ENCODE measurements at regions not wholly inside any gene's neighbourhood (a gene's known extent, or its start where the extent isn't known, plus 50 kb on each side); places are given as distances from the start of the nearest gene placed in this dataset.

- TF ChIP-seq CTCF (IDR thresholded peaks at IDR 0.05; ENCODE audit: low read depth, low read length): no peak
- DNase-seq (ENCODE audit: low read depth, low spot score): no peak
- Histone ChIP-seq H3K27me3 (ENCODE audit: control insufficient read depth, insufficient read depth, low read length) (no peaks in the 10 kb centered on the region), H3K9me3 (ENCODE audit: control insufficient read depth, insufficient read depth, low read length) (no peaks in the 10 kb centered on the region), H3K4me3 (ENCODE audit: low read depth, low read length) (no peak overlapping the region), H3K27ac (ENCODE audit: low read depth, low read length) (no peak overlapping the region)
- ChIA-PET POLR2A (no interaction called here), CTCF (no interaction called here)
Observed at GRCh38 chr22:42198226-42198625, 67.6 kb upstream of the CYP2D6 start.

GRCh38 chr22:42196454-42196853, 65.8 kb upstream of the CYP2D6 start:
- TF ChIP-seq CTCF (IDR thresholded peaks at IDR 0.05; ENCODE audit: low read depth, low read length): no peak
- DNase-seq (ENCODE audit: low read depth, low spot score): no peak
- POLR2A ChIA-PET: no interaction called here
- CTCF ChIA-PET: interaction anchor here (1.2 kb wide), 1 partner anchor 231 kb away, joined by 3 read pairs; no protein-coding TSS in a partner anchor
- no peak overlapping the region for H3K27ac ChIP-seq (ENCODE audit: low read depth, low read length)
- no peak overlapping the region for H3K4me3 ChIP-seq (ENCODE audit: low read depth, low read length)
- no peaks in the 10 kb centered on the region for H3K9me3 ChIP-seq (ENCODE audit: control insufficient read depth, insufficient read depth, low read length)
- H3K27me3 ChIP-seq (ENCODE audit: control insufficient read depth, insufficient read depth, low read length): no peaks in the 10 kb centered on the region

- Histone ChIP-seq H3K27me3 (ENCODE audit: control insufficient read depth, insufficient read depth, low read length) (no peaks in the 10 kb centered on the region), H3K9me3 (ENCODE audit: control insufficient read depth, insufficient read depth, low read length) (no peaks in the 10 kb centered on the region), H3K27ac (ENCODE audit: low read depth, low read length) (no peak overlapping the region), H3K4me3 (ENCODE audit: low read depth, low read length) (no peak overlapping the region)
- POLR2A ChIA-PET: no interaction called here
- no peak for DNase-seq (ENCODE audit: low read depth, low spot score)
- CTCF ChIA-PET: no interaction called here
- TF ChIP-seq CTCF (IDR thresholded peaks at IDR 0.05; ENCODE audit: low read depth, low read length): no peak
Observed at GRCh38 chr22:42194953-42195352, 64.3 kb upstream of the CYP2D6 start.

GRCh38 chr22:42194104-42194851, 63.7 kb upstream of the CYP2D6 start:
- TF ChIP-seq CTCF (IDR thresholded peaks at IDR 0.05; ENCODE audit: low read depth, low read length): no peak
- POLR2A ChIA-PET: no interaction called here
- CTCF ChIA-PET: interaction anchor here (0.6 kb wide), 1 partner anchor 447 kb away, joined by 3 read pairs; no protein-coding TSS in a partner anchor

GRCh38 chr22:42192547-42192946, 61.9 kb upstream of the CYP2D6 start:
- no peak for DNase-seq (ENCODE audit: low read depth, low spot score)
- H3K9me3 ChIP-seq (ENCODE audit: control insufficient read depth, insufficient read depth, low read length): no peaks in the 10 kb centered on the region
- no peak for TF ChIP-seq CTCF (IDR thresholded peaks at IDR 0.05; ENCODE audit: low read depth, low read length)
- H3K27ac ChIP-seq (ENCODE audit: low read depth, low read length): no peak overlapping the region
- no peak overlapping the region for H3K4me3 ChIP-seq (ENCODE audit: low read depth, low read length)
- no peaks in the 10 kb centered on the region for H3K27me3 ChIP-seq (ENCODE audit: control insufficient read depth, insufficient read depth, low read length)
- ChIA-PET POLR2A (no interaction called here), CTCF (no interaction called here)

More at GRCh38 chr22:42194104-42194851, 63.7 kb upstream of the CYP2D6 start:
- Histone ChIP-seq H3K9me3 (ENCODE audit: control insufficient read depth, insufficient read depth, low read length) (no peaks in the 10 kb centered on the region), H3K4me3 (ENCODE audit: low read depth, low read length) (no peak overlapping the region), H3K27ac (ENCODE audit: low read depth, low read length) (no peak overlapping the region), H3K27me3 (ENCODE audit: control insufficient read depth, insufficient read depth, low read length) (no peaks in the 10 kb centered on the region)
- no peak for DNase-seq (ENCODE audit: low read depth, low spot score)

All from AG04450 (cell line).